ENCODE measurements at regions not wholly inside any gene's neighbourhood (a gene's known extent, or its start where the extent isn't known, plus 50 kb on each side); places are given as distances from the start of the nearest gene placed in this dataset.

- no peak overlapping the region for H3K4me3 ChIP-seq (ENCODE audit: insufficient read depth, low read length)
- peak; percentile 52 for DNase-seq (ENCODE audit: insufficient read length, low spot score, missing footprints)
- no peak overlapping the region for H3K27ac ChIP-seq (ENCODE audit: low read depth, low read length)
- no peaks in the 10 kb centered on the region for H3K79me2 ChIP-seq (ENCODE audit: insufficient read depth, low read length)
- H3K4me1 ChIP-seq (ENCODE audit: insufficient read depth, low read length): no peaks in the 10 kb centered on the region
- H2AFZ ChIP-seq (ENCODE audit: low read length): no peak overlapping the region
- H3K9me3 ChIP-seq (ENCODE audit: low read depth, low read length): no peaks in the 10 kb centered on the region
- H3K36me3 ChIP-seq (ENCODE audit: insufficient read depth, low read length): no peaks in the 10 kb centered on the region
- H4K20me1 ChIP-seq (ENCODE audit: insufficient read depth, low read length): no peaks in the 10 kb centered on the region
- H3K4me2 ChIP-seq (ENCODE audit: insufficient read depth, low read length): no peak overlapping the region
- no peaks in the 10 kb centered on the region for H3K27me3 ChIP-seq (ENCODE audit: insufficient read depth, low read length)
- no peak for TF ChIP-seq CTCF (IDR thresholded peaks at IDR 0.05; ENCODE audit: extremely low read depth, low read depth, low read length)
Measured at GRCh38 chr13:83378908-83379307, 503.4 kb downstream of the SLITRK1 start.

- DNase-seq (ENCODE audit: insufficient read length, low spot score, missing footprints): peak; percentile 4
Measured at GRCh38 chr13:83377491-83377890, 504.8 kb downstream of the SLITRK1 start.

DNA sequence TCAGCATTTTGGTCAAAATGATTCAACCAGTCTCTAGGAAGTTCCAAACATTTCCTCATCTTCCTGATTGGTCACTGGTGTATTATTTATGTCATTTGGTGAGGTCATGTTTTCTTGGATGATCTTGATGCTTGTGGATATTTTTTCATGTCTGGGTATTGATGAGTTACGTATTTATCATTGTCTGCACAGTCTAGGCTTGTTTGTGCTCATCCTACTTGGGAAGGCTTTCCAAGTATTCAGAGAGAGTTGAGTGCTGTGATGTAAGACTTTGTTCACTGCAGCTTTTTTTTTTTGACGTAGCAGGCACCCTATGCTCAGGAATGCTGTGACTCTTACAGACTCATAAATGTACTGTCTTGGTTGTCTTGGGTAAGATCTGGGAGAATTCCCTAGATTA lies 509.5 kb downstream of the SLITRK1 start:
- TF ChIP-seq CTCF (IDR thresholded peaks at IDR 0.05; ENCODE audit: extremely low read depth, low read depth, low read length): no peak
- no peak for DNase-seq (ENCODE audit: insufficient read length, low spot score, missing footprints)

More at GRCh38 chr13:83377491-83377890, 504.8 kb downstream of the SLITRK1 start:
- H4K20me1 ChIP-seq (ENCODE audit: insufficient read depth, low read length): no peaks in the 10 kb centered on the region
- no peaks in the 10 kb centered on the region for H3K36me3 ChIP-seq (ENCODE audit: insufficient read depth, low read length)
- H3K79me2 ChIP-seq (ENCODE audit: insufficient read depth, low read length): no peaks in the 10 kb centered on the region
- no peak overlapping the region for H3K27ac ChIP-seq (ENCODE audit: low read depth, low read length)
- no peaks in the 10 kb centered on the region for H3K4me1 ChIP-seq (ENCODE audit: insufficient read depth, low read length)
- no peaks in the 10 kb centered on the region for H3K27me3 ChIP-seq (ENCODE audit: insufficient read depth, low read length)
- no peaks in the 10 kb centered on the region for H3K9me3 ChIP-seq (ENCODE audit: low read depth, low read length)
- no peak overlapping the region for H3K4me2 ChIP-seq (ENCODE audit: insufficient read depth, low read length)
- H2AFZ ChIP-seq (ENCODE audit: low read length): no peak overlapping the region
- H3K4me3 ChIP-seq (ENCODE audit: insufficient read depth, low read length): no peak overlapping the region
- TF ChIP-seq CTCF (IDR thresholded peaks at IDR 0.05; ENCODE audit: extremely low read depth, low read depth, low read length): no peak

GRCh38 chr13:83365723-83366122 lies 516.6 kb downstream of the SLITRK1 start:
- no peak for TF ChIP-seq CTCF (IDR thresholded peaks at IDR 0.05; ENCODE audit: extremely low read depth, low read depth, low read length)
- Histone ChIP-seq H3K27ac (ENCODE audit: low read depth, low read length) (no peak overlapping the region), H4K20me1 (ENCODE audit: insufficient read depth, low read length) (no peaks in the 10 kb centered on the region), H3K27me3 (ENCODE audit: insufficient read depth, low read length) (no peaks in the 10 kb centered on the region), H3K79me2 (ENCODE audit: insufficient read depth, low read length) (no peaks in the 10 kb centered on the region), H2AFZ (ENCODE audit: low read length) (no peak overlapping the region), H3K4me3 (ENCODE audit: insufficient read depth, low read length) (no peak overlapping the region), H3K4me2 (ENCODE audit: insufficient read depth, low read length) (no peak overlapping the region), H3K9me3 (ENCODE audit: low read depth, low read length) (no peaks in the 10 kb centered on the region), H3K36me3 (ENCODE audit: insufficient read depth, low read length) (no peaks in the 10 kb centered on the region), H3K4me1 (ENCODE audit: insufficient read depth, low read length) (no peaks in the 10 kb centered on the region)
- DNase-seq (ENCODE audit: insufficient read length, low spot score, missing footprints): no peak

More for the DNA sequence above, 509.5 kb downstream of the SLITRK1 start:
- H4K20me1 ChIP-seq (ENCODE audit: insufficient read depth, low read length): no peaks in the 10 kb centered on the region
- no peak overlapping the region for H3K4me3 ChIP-seq (ENCODE audit: insufficient read depth, low read length)
- H3K36me3 ChIP-seq (ENCODE audit: insufficient read depth, low read length): no peaks in the 10 kb centered on the region
- no peaks in the 10 kb centered on the region for H3K9me3 ChIP-seq (ENCODE audit: low read depth, low read length)
- H3K27ac ChIP-seq (ENCODE audit: low read depth, low read length): no peak overlapping the region
- H3K4me2 ChIP-seq (ENCODE audit: insufficient read depth, low read length): no peak overlapping the region
- no peaks in the 10 kb centered on the region for H3K79me2 ChIP-seq (ENCODE audit: insufficient read depth, low read length)
- no peaks in the 10 kb centered on the region for H3K4me1 ChIP-seq (ENCODE audit: insufficient read depth, low read length)
- no peaks in the 10 kb centered on the region for H3K27me3 ChIP-seq (ENCODE audit: insufficient read depth, low read length)
- H2AFZ ChIP-seq (ENCODE audit: low read length): no peak overlapping the region

Measured in osteoblast (primary cell).